K562 (cell line): ENCODE measurements at regions not wholly inside any gene's neighbourhood (a gene's known extent, or its start where the extent isn't known, plus 50 kb on each side); places are given as distances from the start of the nearest gene placed in this dataset.

Experiments
- ATAC-seq: fragments of 200-7000 bp; cut with Tn5 transposase; 3 replicates; pipeline ENCODE4 v1.9.1; 2020; ENCODE audit warnings: moderate library complexity
- BruUV-seq: library from RNA; stranded (reverse); fragments of 400-500 nt; replicated peaks from 2 replicates; lab custom pipeline; 2021; lab: Mats Ljungman, UMichigan
- CTCF ChIA-PET: fragments of 300-600 bp; formaldehyde crosslinking; extraction: SDS; loops from one replicate; lab custom pipeline; 2021; ENCODE audit warnings: low intra/inter-chr PET ratio; lab: Yijun Ruan, JAX
- POLR2A ChIA-PET: fragments of 300-600, 350-650 bp; sonication (Branson Sonifier 250); formaldehyde crosslinking; extraction: SDS; loops from one replicate; lab custom pipeline; 2021; ENCODE audit warnings: antibody characterized with exemption, inconsistent platforms; lab: Yijun Ruan, JAX
- DNase-seq, 4 experiments: peaks; one replicate each; pipeline versions ENCODE4 v3.0.0 to v3.0.0-alpha.2; 2011 to 2018; ENCODE audit warnings: low spot score in 3 of 4, mixed read lengths in 3 of 4; ENCODE audit errors: extremely low read depth in 1 of 4
- FAIRE-seq: peaks from 2 replicates; lab custom pipeline; 2011; peaks lifted over from hg19 to GRCh38; lab: Jason Lieb, UNC
- H2AFZ ChIP-seq: 2 replicates; pipeline ENCODE4 v1.6.0; 2011; ENCODE audit warnings: low read depth, low read length, control low read depth, inconsistent platforms
- H3K27ac ChIP-seq: fragments of 200-600 bp; 3 replicates; pipeline ENCODE4 v1.8.0; 2011; ENCODE audit warnings: low read depth, mild to moderate bottlenecking, control low read depth, inconsistent platforms, low read length, moderate library complexity, mixed read lengths; ENCODE audit errors: extremely low read depth
- H3K27me3 ChIP-seq, 2 experiments: fragments of 300-600 bp in 1 of 2; 2 replicates in 1 of 2; 3 replicates in 1 of 2; pipeline versions ENCODE4 v1.6.0 to v1.8.0; 2011; ENCODE audit warnings: inconsistent platforms in 2 of 2, low read length in 2 of 2, mild to moderate bottlenecking in 1 of 2, mixed read lengths in 1 of 2, moderate library complexity in 1 of 2; ENCODE audit not compliant: control insufficient read depth in 2 of 2, insufficient read depth in 2 of 2
- H3K36me3 ChIP-seq: fragments of 300-600 bp; 3 replicates; pipeline ENCODE4 v1.8.0; 2011; ENCODE audit warnings: mild to moderate bottlenecking, low read length, inconsistent platforms; ENCODE audit not compliant: control insufficient read depth, insufficient read depth
- H3K4me1 ChIP-seq, 2 experiments: fragments of 200-600 bp in 1 of 2; replicated peaks in 1 of 2; 2 replicates in 1 of 2; 3 replicates in 1 of 2; pipeline versions ENCODE4 v1.5.1 to v1.8.0; 2011; ENCODE audit warnings: inconsistent platforms in 2 of 2, low read length in 2 of 2, mild to moderate bottlenecking in 1 of 2, mixed read lengths in 1 of 2, moderate library complexity in 1 of 2; ENCODE audit not compliant: control insufficient read depth in 2 of 2, insufficient read depth in 2 of 2
- H3K4me2 ChIP-seq: 2 replicates; pipeline ENCODE4 v1.6.1; 2011; ENCODE audit warnings: low read length, control low read depth, inconsistent platforms, mixed read lengths; ENCODE audit not compliant: insufficient read depth
- H3K4me3 ChIP-seq: fragments of 200-600 bp; sonication (generic), shearing (Covaris generic); 2 replicates; pipeline ENCODE4 v1.5.1; 2016; ENCODE audit warnings: control low read depth, inconsistent platforms
- H3K79me2 ChIP-seq: fragments of 200-600 bp; 3 replicates; pipeline ENCODE4 v1.8.0; 2011; ENCODE audit warnings: low read length, inconsistent platforms; ENCODE audit not compliant: control insufficient read depth, insufficient read depth
- H3K9ac ChIP-seq, 2 experiments: 2 replicates each; pipeline versions ENCODE4 v1.6.0 to v1.6.1; 2011; ENCODE audit warnings: low read depth in 2 of 2, low read length in 2 of 2, control low read depth in 1 of 2, inconsistent platforms in 1 of 2, mild to moderate bottlenecking in 1 of 2, mixed read lengths in 1 of 2; ENCODE audit not compliant: insufficient read depth in 1 of 2
- H3K9me1 ChIP-seq: one replicate; pipeline ENCODE4 v1.6.0; 2011; ENCODE audit warnings: inconsistent platforms, mild to moderate bottlenecking, low read length, moderate library complexity; ENCODE audit not compliant: control insufficient read depth, insufficient read depth
- H3K9me3 ChIP-seq: replicated peaks from 2 replicates; pipeline ENCODE4 v1.5.1; 2011; ENCODE audit warnings: low read depth, low read length, inconsistent platforms; ENCODE audit not compliant: control insufficient read depth, insufficient read depth
- H4K20me1 ChIP-seq: replicated peaks from 2 replicates; pipeline ENCODE4 v1.6.1; 2011; ENCODE audit warnings: low read length, inconsistent platforms, mixed read lengths; ENCODE audit not compliant: control insufficient read depth, insufficient read depth
- ARID2 ChIP-seq: fragments of 450-650 bp; IDR thresholded peaks from 2 replicates; pipeline ENCODE4 v1.6.1; 2017; ENCODE audit warnings: antibody characterized with exemption, mild to moderate bottlenecking
- DIDO1 ChIP-seq: fragments of 450-650 bp; IDR thresholded peaks from 2 replicates; pipeline ENCODE4 v1.6.1; 2016; ENCODE audit warnings: low read depth, missing biosample characterization, missing genetic modification characterization
- GMEB1 ChIP-seq: fragments of 250-450 bp; sonication (Bioruptor Pico); IDR thresholded peaks from 2 replicates; pipeline ENCODE4 v1.4.0; 2020; ENCODE audit warnings: mild to moderate bottlenecking
- HMBOX1 ChIP-seq: sonication (generic); IDR thresholded peaks from 2 replicates; pipeline ENCODE4 v1.6.1; 2016
- HNRNPK ChIP-seq: fragments of 200-400 bp; formaldehyde crosslinking; IDR thresholded peaks from one replicate; pipeline ENCODE4 v1.6.1; 2018; ENCODE audit warnings: mild to moderate bottlenecking, low read depth, low read length; ENCODE audit not compliant: poor library complexity, severe bottlenecking
- NR2F6 ChIP-seq: fragments of 450-650 bp; formaldehyde crosslinking; IDR thresholded peaks from 2 replicates; pipeline ENCODE4 v1.4.0; 2020; ENCODE audit warnings: mild to moderate bottlenecking
- PTRF ChIP-seq: fragments of 450-650 bp; IDR thresholded peaks from 2 replicates; pipeline ENCODE4 v1.6.1; 2016; ENCODE audit warnings: mild to moderate bottlenecking, missing genetic modification characterization, missing compliant biosample characterization
- RCOR1 ChIP-seq, 2 experiments: IDR thresholded peaks; 2 replicates each; pipeline ENCODE4 v1.6.1; 2012; ENCODE audit warnings: low read depth in 2 of 2, low read length in 2 of 2, borderline replicate concordance in 1 of 2, improper control_type of control experiment in 1 of 2
- SOX6 ChIP-seq: fragments of 450-650 bp; IDR thresholded peaks from 2 replicates; pipeline ENCODE4 v1.6.1; 2014; ENCODE audit warnings: mild to moderate bottlenecking
- THRAP3 ChIP-seq: fragments of 450-650 bp; IDR thresholded peaks from 2 replicates; pipeline ENCODE4 v1.6.1; 2016; ENCODE audit warnings: mild to moderate bottlenecking, inconsistent platforms, borderline replicate concordance
- WGBS: fragments of 100-300 bp; shearing (Covaris generic); methylation state at CpG from one replicate; pipeline ENCODE4 v1.1.6; 2016; ENCODE audit warnings: low coverage, mixed read lengths; ENCODE audit not compliant: insufficient coverage; ENCODE audit errors: missing lambda C conversion rate; 5-methylcytosine and 5-hydroxymethylcytosine counted together
- in situ Hi-C: fragments of 300-500 bp; cut with MboI; formaldehyde crosslinking; loops from 4 replicates; pipeline ENCODE4 v1.15.0; 2018; ENCODE audit warnings: inconsistent platforms, mixed read lengths
- intact Hi-C: fragments of 100-400 bp; cut with micrococcal nuclease; formaldehyde crosslinking; loops from 2 replicates; pipeline ENCODE4 v1.14.2; 2022
- TF ChIP-seq, protein P1 (sequence below): fragments of 450-650 bp; formaldehyde crosslinking; IDR thresholded peaks from 2 replicates; pipeline ENCODE4 v1.4.0; 2020; ENCODE audit warnings: mild to moderate bottlenecking
- TF ChIP-seq, protein P2 (sequence below): sonication (generic); formaldehyde crosslinking; IDR thresholded peaks from 2 replicates; pipeline ENCODE4 v1.8.0; 2022; ENCODE audit warnings: missing genetic modification reagents, mild to moderate bottlenecking, borderline replicate concordance

DNA sequence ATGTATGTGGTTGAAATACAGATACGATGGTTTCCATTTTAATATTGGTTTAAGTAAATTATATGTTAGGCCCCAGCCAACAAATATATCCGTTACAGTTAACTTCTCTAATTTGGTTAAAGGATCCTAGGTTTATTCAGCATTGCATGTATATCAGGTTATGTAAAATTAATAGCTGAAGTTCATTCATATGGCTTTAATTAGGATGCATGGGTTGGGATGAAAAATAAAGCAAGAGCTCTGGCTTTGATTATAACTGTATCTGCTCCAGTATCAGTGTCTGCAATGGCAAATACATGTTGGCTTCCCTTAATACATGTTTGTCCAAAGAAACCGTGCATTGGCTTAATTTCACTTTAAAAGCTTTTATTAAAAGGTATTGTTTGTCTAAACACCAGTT lies 435.7 kb upstream of the SETBP1 start:
- DNase-seq (no peak), FAIRE-seq (no peak), ATAC-seq (no peak)
- Histone ChIP-seq H4K20me1 (no peaks in the 10 kb centered on the region), H3K36me3 (no peaks in the 10 kb centered on the region), H3K27me3 (no peaks in the 10 kb centered on the region), H3K4me1 (no peaks in the 10 kb centered on the region), H2AFZ (no peak overlapping the region), H3K4me3 (no peak overlapping the region), H3K4me2 (no peak overlapping the region), H3K9ac (no peak overlapping the region), H3K79me2 (no peaks in the 10 kb centered on the region), H3K9me3 (no peaks in the 10 kb centered on the region), H3K9me1 (no peaks in the 10 kb centered on the region), H3K27ac (no peak overlapping the region)
- WGBS: 6% methylated on average over 3 of the region's 3 CpGs
- no TSS peak for BruUV-seq
- in situ Hi-C loops (no loop called here), intact Hi-C loops (no loop called here)
- ChIA-PET CTCF (no interaction called here), POLR2A (no interaction called here)
- TF ChIP-seq SOX6: no peak
- TF ChIP-seq, protein P1, sequence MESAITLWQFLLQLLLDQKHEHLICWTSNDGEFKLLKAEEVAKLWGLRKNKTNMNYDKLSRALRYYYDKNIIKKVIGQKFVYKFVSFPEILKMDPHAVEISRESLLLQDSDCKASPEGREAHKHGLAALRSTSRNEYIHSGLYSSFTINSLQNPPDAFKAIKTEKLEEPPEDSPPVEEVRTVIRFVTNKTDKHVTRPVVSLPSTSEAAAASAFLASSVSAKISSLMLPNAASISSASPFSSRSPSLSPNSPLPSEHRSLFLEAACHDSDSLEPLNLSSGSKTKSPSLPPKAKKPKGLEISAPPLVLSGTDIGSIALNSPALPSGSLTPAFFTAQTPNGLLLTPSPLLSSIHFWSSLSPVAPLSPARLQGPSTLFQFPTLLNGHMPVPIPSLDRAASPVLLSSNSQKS (CRISPR knock-in tag): no peak
- TF ChIP-seq THRAP3: no peak

- no peaks in the 10 kb centered on the region for H3K79me2 ChIP-seq
- in situ Hi-C loops: no loop called here
- H3K9me1 ChIP-seq: no peaks in the 10 kb centered on the region
- no peaks in the 10 kb centered on the region for H3K27me3 ChIP-seq
- H3K4me3 ChIP-seq: no peak overlapping the region
- no peaks in the 10 kb centered on the region for H3K4me1 ChIP-seq
- H3K36me3 ChIP-seq: no peaks in the 10 kb centered on the region
- no peak overlapping the region for H2AFZ ChIP-seq
- H3K27ac ChIP-seq: no peak overlapping the region
- H4K20me1 ChIP-seq: no peaks in the 10 kb centered on the region
- intact Hi-C loops: no loop called here
- ChIA-PET POLR2A (no interaction called here), CTCF (no interaction called here)
- ATAC-seq: no peak
- FAIRE-seq: no peak
- 0% methylated on average over 2 of the region's 2 CpGs for WGBS
- H3K9ac ChIP-seq: no peak overlapping the region
- DNase-seq: no peak
- H3K4me2 ChIP-seq: no peak overlapping the region
- no peaks in the 10 kb centered on the region for H3K9me3 ChIP-seq
- no TSS peak for BruUV-seq
- TF ChIP-seq, protein P2, sequence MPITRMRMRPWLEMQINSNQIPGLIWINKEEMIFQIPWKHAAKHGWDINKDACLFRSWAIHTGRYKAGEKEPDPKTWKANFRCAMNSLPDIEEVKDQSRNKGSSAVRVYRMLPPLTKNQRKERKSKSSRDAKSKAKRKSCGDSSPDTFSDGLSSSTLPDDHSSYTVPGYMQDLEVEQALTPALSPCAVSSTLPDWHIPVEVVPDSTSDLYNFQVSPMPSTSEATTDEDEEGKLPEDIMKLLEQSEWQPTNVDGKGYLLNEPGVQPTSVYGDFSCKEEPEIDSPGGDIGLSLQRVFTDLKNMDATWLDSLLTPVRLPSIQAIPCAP: no peak
- TF ChIP-seq RCOR1 (IDR thresholded peaks at IDR 0.05; ENCODE audit: borderline replicate concordance in 1 of 2, low read depth in 2 of 2, low read length in 2 of 2) (no peak), ARID2 (no peak), DIDO1 (no peak), NR2F6 (CRISPR knock-in tag) (no peak), HNRNPK (no peak), HMBOX1 (no peak), PTRF (tag) (no peak), GMEB1 (CRISPR knock-in tag) (no peak)
Measured at GRCh38 chr18:44246001-44246400, 434.7 kb upstream of the SETBP1 start.
